K562 (cell line): ENCODE measurements at regions not wholly inside any gene's neighbourhood (a gene's known extent, or its start where the extent isn't known, plus 50 kb on each side); places are given as distances from the start of the nearest gene placed in this dataset.

Experiments used
- ATAC-seq: fragments of 200-7000 bp; cut with Tn5 transposase; 3 replicates; pipeline ENCODE4 v1.9.1; 2020; ENCODE audit warnings: moderate library complexity
- BruUV-seq: library from RNA; stranded (reverse); fragments of 400-500 nt; replicated peaks from 2 replicates; lab custom pipeline; 2021; lab: Mats Ljungman, UMichigan
- CTCF ChIA-PET: fragments of 300-600 bp; formaldehyde crosslinking; extraction: SDS; loops from one replicate; lab custom pipeline; 2021; ENCODE audit warnings: low intra/inter-chr PET ratio; lab: Yijun Ruan, JAX
- POLR2A ChIA-PET: fragments of 300-600, 350-650 bp; sonication (Branson Sonifier 250); formaldehyde crosslinking; extraction: SDS; loops from one replicate; lab custom pipeline; 2021; ENCODE audit warnings: antibody characterized with exemption, inconsistent platforms; lab: Yijun Ruan, JAX
- DNase-seq, 4 experiments: peaks; one replicate each; pipeline versions ENCODE4 v3.0.0 to v3.0.0-alpha.2; 2011 to 2018; ENCODE audit warnings: low spot score in 3 of 4, mixed read lengths in 3 of 4; ENCODE audit errors: extremely low read depth in 1 of 4
- FAIRE-seq: peaks from 2 replicates; lab custom pipeline; 2011; peaks lifted over from hg19 to GRCh38; lab: Jason Lieb, UNC
- H2AFZ ChIP-seq: 2 replicates; pipeline ENCODE4 v1.6.0; 2011; ENCODE audit warnings: low read depth, low read length, control low read depth, inconsistent platforms
- H3K27ac ChIP-seq: fragments of 200-600 bp; 3 replicates; pipeline ENCODE4 v1.8.0; 2011; ENCODE audit warnings: low read depth, mild to moderate bottlenecking, control low read depth, inconsistent platforms, low read length, moderate library complexity, mixed read lengths; ENCODE audit errors: extremely low read depth
- H3K27me3 ChIP-seq, 2 experiments: fragments of 300-600 bp in 1 of 2; 2 replicates in 1 of 2; 3 replicates in 1 of 2; pipeline versions ENCODE4 v1.6.0 to v1.8.0; 2011; ENCODE audit warnings: inconsistent platforms in 2 of 2, low read length in 2 of 2, mild to moderate bottlenecking in 1 of 2, mixed read lengths in 1 of 2, moderate library complexity in 1 of 2; ENCODE audit not compliant: control insufficient read depth in 2 of 2, insufficient read depth in 2 of 2
- H3K36me3 ChIP-seq: fragments of 300-600 bp; 3 replicates; pipeline ENCODE4 v1.8.0; 2011; ENCODE audit warnings: mild to moderate bottlenecking, low read length, inconsistent platforms; ENCODE audit not compliant: control insufficient read depth, insufficient read depth
- H3K4me1 ChIP-seq, 2 experiments: fragments of 200-600 bp in 1 of 2; replicated peaks in 1 of 2; 2 replicates in 1 of 2; 3 replicates in 1 of 2; pipeline versions ENCODE4 v1.5.1 to v1.8.0; 2011; ENCODE audit warnings: inconsistent platforms in 2 of 2, low read length in 2 of 2, mild to moderate bottlenecking in 1 of 2, mixed read lengths in 1 of 2, moderate library complexity in 1 of 2; ENCODE audit not compliant: control insufficient read depth in 2 of 2, insufficient read depth in 2 of 2
- H3K4me2 ChIP-seq: 2 replicates; pipeline ENCODE4 v1.6.1; 2011; ENCODE audit warnings: low read length, control low read depth, inconsistent platforms, mixed read lengths; ENCODE audit not compliant: insufficient read depth
- H3K4me3 ChIP-seq: fragments of 200-600 bp; sonication (generic), shearing (Covaris generic); 2 replicates; pipeline ENCODE4 v1.5.1; 2016; ENCODE audit warnings: control low read depth, inconsistent platforms
- H3K79me2 ChIP-seq: fragments of 200-600 bp; 3 replicates; pipeline ENCODE4 v1.8.0; 2011; ENCODE audit warnings: low read length, inconsistent platforms; ENCODE audit not compliant: control insufficient read depth, insufficient read depth
- H3K9ac ChIP-seq, 2 experiments: 2 replicates each; pipeline versions ENCODE4 v1.6.0 to v1.6.1; 2011; ENCODE audit warnings: low read depth in 2 of 2, low read length in 2 of 2, control low read depth in 1 of 2, inconsistent platforms in 1 of 2, mild to moderate bottlenecking in 1 of 2, mixed read lengths in 1 of 2; ENCODE audit not compliant: insufficient read depth in 1 of 2
- H3K9me1 ChIP-seq: one replicate; pipeline ENCODE4 v1.6.0; 2011; ENCODE audit warnings: inconsistent platforms, mild to moderate bottlenecking, low read length, moderate library complexity; ENCODE audit not compliant: control insufficient read depth, insufficient read depth
- H3K9me3 ChIP-seq: replicated peaks from 2 replicates; pipeline ENCODE4 v1.5.1; 2011; ENCODE audit warnings: low read depth, low read length, inconsistent platforms; ENCODE audit not compliant: control insufficient read depth, insufficient read depth
- H4K20me1 ChIP-seq: replicated peaks from 2 replicates; pipeline ENCODE4 v1.6.1; 2011; ENCODE audit warnings: low read length, inconsistent platforms, mixed read lengths; ENCODE audit not compliant: control insufficient read depth, insufficient read depth
- CHCHD3 ChIP-seq: fragments of 250-450 bp; sonication (Bioruptor Pico); IDR thresholded peaks from 2 replicates; pipeline ENCODE4 v2.1.2; 2022; ENCODE audit warnings: mild to moderate bottlenecking
- HDAC2 ChIP-seq: fragments of 450-650 bp; IDR thresholded peaks from 2 replicates; pipeline ENCODE4 v1.6.1; 2016; ENCODE audit warnings: mild to moderate bottlenecking
- MEF2A ChIP-seq: IDR thresholded peaks from 2 replicates; pipeline ENCODE4 v1.6.1; 2011; ENCODE audit warnings: low read depth, mild to moderate bottlenecking, low read length, moderate library complexity; ENCODE audit not compliant: control insufficient read depth
- OTX1 ChIP-seq: fragments of 450-650 bp; formaldehyde crosslinking; IDR thresholded peaks from 2 replicates; pipeline ENCODE4 v1.4.0; 2022; ENCODE audit warnings: mild to moderate bottlenecking
- TARDBP ChIP-seq: fragments of 450-650 bp; IDR thresholded peaks from 2 replicates; pipeline ENCODE4 v1.6.1; 2016
- THRA ChIP-seq: fragments of 450-650 bp; IDR thresholded peaks from 2 replicates; pipeline ENCODE4 v1.6.1; 2017; ENCODE audit warnings: mild to moderate bottlenecking, moderate library complexity
- ZNF431 ChIP-seq: sonication (generic); formaldehyde crosslinking; IDR thresholded peaks from 2 replicates; pipeline ENCODE4 v1.8.0; 2022; ENCODE audit warnings: mild to moderate bottlenecking, missing genetic modification reagents
- WGBS: fragments of 100-300 bp; shearing (Covaris generic); methylation state at CpG from one replicate; pipeline ENCODE4 v1.1.6; 2016; ENCODE audit warnings: low coverage, mixed read lengths; ENCODE audit not compliant: insufficient coverage; ENCODE audit errors: missing lambda C conversion rate; 5-methylcytosine and 5-hydroxymethylcytosine counted together
- in situ Hi-C: fragments of 300-500 bp; cut with MboI; formaldehyde crosslinking; loops from 4 replicates; pipeline ENCODE4 v1.15.0; 2018; ENCODE audit warnings: inconsistent platforms, mixed read lengths
- intact Hi-C: fragments of 100-400 bp; cut with micrococcal nuclease; formaldehyde crosslinking; loops from 2 replicates; pipeline ENCODE4 v1.14.2; 2022
- TF ChIP-seq, protein P1 (sequence below): fragments of 250-450 bp; sonication (Bioruptor Pico); IDR thresholded peaks from 2 replicates; pipeline ENCODE4 v1.8.0; 2022; ENCODE audit warnings: moderate library complexity, mild to moderate bottlenecking, inconsistent platforms
- TF ChIP-seq, protein P2 (sequence below): IDR thresholded peaks from 2 replicates; pipeline ENCODE4 v1.6.1; 2011; ENCODE audit warnings: borderline replicate concordance, low read depth, mild to moderate bottlenecking, moderate library complexity, low read length; ENCODE audit not compliant: insufficient read depth, poor library complexity, severe bottlenecking

GRCh38 chr10:42929993-42930392 is 146.9 kb upstream of the RET start:
- no peak for TF ChIP-seq TARDBP
- TF ChIP-seq ZNF431 (CRISPR knock-in tag), result no peak
- TF ChIP-seq CHCHD3 (CRISPR knock-in tag), result no peak
- TF ChIP-seq, protein P1, sequence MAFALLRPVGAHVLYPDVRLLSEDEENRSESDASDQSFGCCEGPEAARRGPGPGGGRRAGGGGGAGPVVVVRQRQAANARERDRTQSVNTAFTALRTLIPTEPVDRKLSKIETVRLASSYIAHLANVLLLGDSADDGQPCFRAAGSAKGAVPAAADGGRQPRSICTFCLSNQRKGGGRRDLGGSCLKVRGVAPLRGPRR (CRISPR knock-in tag), result no peak
- TF ChIP-seq MEF2A, result no peak
- no peak for TF ChIP-seq HDAC2
- TF ChIP-seq, protein P2, sequence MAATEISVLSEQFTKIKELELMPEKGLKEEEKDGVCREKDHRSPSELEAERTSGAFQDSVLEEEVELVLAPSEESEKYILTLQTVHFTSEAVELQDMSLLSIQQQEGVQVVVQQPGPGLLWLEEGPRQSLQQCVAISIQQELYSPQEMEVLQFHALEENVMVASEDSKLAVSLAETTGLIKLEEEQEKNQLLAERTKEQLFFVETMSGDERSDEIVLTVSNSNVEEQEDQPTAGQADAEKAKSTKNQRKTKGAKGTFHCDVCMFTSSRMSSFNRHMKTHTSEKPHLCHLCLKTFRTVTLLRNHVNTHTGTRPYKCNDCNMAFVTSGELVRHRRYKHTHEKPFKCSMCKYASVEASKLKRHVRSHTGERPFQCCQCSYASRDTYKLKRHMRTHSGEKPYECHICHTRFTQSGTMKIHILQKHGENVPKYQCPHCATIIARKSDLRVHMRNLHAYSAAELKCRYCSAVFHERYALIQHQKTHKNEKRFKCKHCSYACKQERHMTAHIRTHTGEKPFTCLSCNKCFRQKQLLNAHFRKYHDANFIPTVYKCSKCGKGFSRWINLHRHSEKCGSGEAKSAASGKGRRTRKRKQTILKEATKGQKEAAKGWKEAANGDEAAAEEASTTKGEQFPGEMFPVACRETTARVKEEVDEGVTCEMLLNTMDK, result no peak
- TF ChIP-seq OTX1 (CRISPR knock-in tag), result no peak
- TF ChIP-seq THRA, result no peak
- H3K36me3 ChIP-seq, result no peaks in the 10 kb centered on the region
- H2AFZ ChIP-seq, result no peak overlapping the region
- H3K4me3 ChIP-seq, result no peak overlapping the region
- no TSS peak for BruUV-seq
- H3K4me2 ChIP-seq, result no peak overlapping the region
- peaks cover 2 to 59% of the 10 kb centered on the region in 2 experiments; a peak in 3 of 5 replicates for H3K27me3 ChIP-seq
- H3K9me1 ChIP-seq, result no peaks in the 10 kb centered on the region
- DNase-seq (no peak), ATAC-seq (no peak), FAIRE-seq (no peak)
- H3K4me1 ChIP-seq, result peaks cover 0 to 14% of the 10 kb centered on the region in 2 experiments; a peak in 1 of 5 replicates
- intact Hi-C loops, result no loop called here
- no peaks in the 10 kb centered on the region for H3K79me2 ChIP-seq
- no peaks in the 10 kb centered on the region for H3K9me3 ChIP-seq
- H4K20me1 ChIP-seq, result no peaks in the 10 kb centered on the region; the same call in 1 of the 2 replicates
- H3K9ac ChIP-seq, result no peak overlapping the region
- H3K27ac ChIP-seq, result no peak overlapping the region
- 0% methylated on average over 8 of the region's 8 CpGs for WGBS
- CTCF ChIA-PET, result no interaction called here
- POLR2A ChIA-PET, result no interaction called here
- in situ Hi-C loops, result no loop called here
